ENCODE measurements at regions not wholly inside any gene's neighbourhood (a gene's known extent, or its start where the extent isn't known, plus 50 kb on each side); places are given as distances from the start of the nearest gene placed in this dataset.
"Not testable (repeated sequence)": the region's sequence is repeated elsewhere in the genome, so short reads cannot be mapped to it uniquely, and the experiment has no call there.

DNA sequence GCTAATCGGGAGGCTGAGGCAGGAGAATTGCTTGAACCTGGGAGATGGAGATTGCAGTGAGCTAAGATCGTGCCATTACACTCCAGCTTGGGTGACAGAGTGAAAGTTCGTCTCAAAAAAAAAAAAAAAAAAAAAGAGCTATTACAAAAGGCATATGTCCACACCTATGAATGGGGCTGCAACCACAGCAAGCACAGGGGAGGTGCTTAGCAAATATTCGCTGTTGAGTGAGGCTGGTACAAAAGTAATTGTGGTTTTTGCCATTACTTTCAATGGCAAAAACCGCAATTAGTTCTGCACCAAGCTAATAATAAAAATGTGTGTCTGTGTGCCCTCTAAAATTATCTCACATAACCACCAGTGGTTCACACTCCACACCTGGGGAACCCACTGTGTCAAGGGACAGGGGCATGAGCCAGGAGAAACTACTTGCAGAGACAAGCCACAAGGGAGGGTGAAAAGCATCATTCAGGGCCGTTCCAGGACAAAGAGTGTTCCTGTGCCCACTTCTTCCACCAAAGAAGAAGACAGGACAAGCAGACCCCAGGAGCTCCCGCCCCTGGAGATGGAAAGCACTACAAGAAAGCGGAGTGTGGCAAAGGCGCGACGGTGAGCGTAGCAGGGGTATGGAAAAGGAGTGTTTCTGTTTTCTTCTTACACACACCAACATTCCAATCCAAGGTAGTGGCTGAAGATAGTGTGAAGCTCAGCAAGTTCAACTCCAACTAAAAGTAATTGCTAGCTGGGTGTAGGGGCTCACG is 84.4 kb upstream of the CNEP1R1 start:
- DNase-seq, result no peak

DNA sequence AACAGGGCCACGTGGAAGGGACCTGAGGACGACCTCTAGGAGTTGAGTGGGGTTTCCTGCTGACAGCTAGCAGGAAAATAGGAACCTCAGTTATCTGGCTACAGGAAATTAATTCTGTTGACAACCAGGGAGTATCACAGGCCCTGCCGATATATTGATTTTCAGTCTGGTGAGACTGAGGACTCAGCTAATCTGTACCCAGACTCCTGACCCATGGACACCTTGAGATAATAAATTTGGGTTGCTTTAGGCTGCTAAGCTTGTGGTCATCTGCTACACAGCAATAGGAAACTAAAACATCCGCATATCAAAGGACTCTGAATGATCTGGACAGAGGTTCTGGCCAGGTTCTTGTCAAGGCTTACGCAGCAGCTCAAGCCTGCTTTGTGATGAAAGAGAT is 80.8 kb upstream of the CNEP1R1 start:
- no peak for DNase-seq

DNA sequence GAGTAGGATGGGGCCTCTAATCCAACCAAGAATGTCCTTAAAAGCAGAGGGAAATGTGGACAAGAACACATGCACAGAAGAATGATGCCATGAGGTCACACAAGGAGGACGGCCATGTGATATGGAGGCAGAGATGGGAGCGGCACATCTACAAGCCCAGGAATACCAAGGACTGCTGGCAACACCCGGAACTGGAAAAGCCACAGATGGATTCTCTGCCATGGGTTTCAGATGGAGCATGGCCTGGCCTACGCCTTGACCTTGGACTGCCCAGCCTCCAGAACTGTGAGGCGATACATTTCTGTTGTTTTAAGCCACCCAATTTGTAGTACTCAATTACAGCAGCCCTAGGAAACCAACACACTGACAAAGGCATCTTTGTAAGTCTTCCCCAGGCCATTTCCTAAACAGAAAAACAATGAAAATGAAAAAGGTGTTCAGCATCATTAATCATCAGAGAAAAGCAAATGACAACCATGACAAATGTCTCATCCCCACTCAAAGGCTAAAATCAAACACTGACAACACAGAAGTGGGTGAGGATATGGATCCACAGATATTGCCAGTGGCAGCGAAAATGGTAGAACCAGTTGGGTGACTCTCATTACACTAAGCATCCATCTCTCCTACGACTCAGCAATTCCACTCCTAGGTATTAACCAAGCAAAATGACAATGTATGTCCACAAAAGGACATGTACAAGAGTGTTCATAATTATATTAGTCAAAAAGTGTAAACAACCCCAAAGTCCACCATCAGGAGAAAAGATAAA is 76.9 kb upstream of the CNEP1R1 start:
- DNase-seq, result no peak

DNA sequence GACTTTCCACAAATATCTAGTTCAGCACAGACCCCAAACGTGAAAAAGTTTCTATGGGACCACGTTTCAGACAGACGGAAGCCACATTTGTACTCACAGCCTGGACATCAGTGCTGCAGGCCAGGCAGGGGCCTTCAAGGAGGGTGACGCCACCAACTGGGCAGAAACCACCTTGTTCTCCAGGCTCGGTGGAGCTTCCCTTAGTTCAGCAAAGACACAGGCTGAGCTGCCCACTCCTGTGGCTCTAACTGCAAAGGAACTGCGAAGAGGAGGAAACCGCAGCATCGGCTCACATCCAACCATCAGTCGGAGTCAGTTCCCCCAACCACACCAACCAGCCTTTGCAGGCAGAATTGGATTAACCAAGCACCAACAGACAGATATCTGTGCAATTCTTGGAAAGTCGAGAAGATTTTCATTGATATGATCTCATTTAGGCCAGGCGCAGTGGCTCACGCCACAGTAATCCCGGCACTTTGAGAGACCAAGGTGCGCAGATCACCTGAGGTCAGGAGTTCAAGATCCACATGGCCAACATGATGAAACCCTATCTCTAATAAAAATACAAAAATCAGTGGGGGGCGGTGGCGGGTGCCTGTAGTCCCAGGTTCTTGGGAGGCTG is 73.3 kb upstream of the CNEP1R1 start:
- DNase-seq, result no peak

DNA sequence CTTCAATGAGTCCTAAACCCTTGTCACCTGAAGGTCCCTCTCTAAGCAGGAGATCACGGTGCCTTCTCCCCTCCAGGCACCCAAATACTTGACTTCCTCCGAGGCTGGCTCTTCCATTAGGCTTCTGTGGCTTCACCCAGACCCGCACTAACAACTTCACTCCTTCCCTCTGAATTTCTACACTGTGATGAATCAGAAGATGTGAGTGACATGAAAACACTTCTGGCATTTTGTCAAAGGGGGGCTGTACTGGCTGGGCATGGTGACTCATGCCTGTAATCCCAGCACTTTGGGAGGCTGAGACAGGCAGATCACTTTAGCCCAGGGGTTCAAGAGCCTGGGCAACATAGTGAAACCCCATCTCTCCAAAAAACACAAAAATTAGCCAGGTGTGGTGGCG is 72.6 kb upstream of the CNEP1R1 start:
- no peak for DNase-seq

DNA sequence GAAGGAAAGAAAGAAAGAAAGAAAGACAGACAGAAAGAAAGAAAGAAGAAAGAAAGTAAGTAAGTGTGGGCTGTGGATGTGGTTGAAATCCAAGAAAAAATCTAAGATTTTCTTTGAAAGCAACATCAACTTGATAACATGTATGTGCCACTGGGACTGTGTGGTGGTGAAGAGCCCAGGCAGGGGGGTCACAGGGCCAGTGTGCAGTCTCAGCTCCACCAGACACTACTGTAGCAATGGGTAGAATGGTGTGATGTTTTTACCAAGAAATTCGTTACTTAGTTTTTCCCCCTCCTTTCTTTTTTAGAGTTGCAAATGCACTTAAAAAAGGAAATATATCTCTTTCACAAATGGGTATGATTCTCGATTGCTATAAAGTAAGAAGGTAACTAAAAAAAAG is 71.9 kb upstream of the CNEP1R1 start:
- DNase-seq, result no peak

DNA sequence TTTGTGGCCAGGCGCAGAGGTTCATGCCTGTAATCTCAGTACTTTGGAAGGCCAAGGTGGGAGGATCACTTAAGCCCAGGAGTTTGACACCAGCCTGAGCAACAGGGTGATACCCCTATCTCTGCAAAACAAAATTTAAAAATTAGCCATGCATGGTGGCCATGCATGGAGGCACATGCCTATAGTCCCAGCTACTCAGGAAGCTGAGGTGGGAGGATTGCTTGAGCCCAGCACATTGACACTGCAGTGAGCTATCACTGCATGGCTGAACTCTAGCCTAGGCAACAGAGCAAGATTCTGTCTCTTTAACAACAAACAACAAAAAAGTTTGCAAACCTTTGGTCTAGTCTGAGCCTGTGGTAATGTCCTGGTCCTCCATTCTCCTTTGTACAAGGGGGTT is 69.2 kb upstream of the CNEP1R1 start:
- no peak for DNase-seq

DNA sequence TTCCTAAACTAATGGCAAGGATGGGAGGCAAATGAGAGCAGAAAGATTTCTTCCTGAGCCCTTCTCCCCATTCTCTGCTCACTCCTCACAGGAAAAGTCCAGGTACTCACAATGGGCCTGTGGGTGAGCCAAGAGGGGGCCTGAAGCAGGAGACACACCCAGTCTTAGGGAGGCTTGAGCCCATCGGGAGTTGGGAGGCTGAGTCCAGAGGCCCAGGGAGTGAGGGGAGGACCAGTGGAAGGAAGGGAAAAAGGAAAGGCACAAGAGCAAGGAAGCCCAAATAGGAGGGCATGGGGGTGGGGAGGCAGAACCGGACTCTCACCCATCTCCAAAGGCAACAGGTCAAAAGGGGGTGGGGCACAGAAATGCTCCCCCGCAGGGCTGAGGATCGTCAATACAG is 68.1 kb upstream of the CNEP1R1 start:
- no peak for DNase-seq

DNA sequence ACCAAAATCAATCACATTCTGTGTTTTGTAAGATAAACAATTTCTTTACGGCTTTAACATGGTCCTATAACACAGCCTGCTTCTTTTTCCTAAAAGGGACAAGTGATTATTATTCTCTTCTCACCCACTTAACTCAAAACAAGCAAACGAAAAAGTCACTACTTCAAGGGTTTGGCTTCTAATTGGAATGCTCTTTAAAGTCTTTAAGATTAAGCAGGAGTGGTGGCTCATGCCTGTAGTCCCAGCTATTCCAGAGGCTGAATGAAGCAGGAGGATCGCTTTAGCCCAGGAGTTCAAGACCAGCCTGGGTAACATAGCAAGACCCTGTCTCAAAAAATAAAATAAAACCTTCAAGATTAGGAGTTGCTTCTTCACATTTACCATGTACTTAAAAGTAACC is 66.6 kb upstream of the CNEP1R1 start:
- DNase-seq, result no peak

DNA sequence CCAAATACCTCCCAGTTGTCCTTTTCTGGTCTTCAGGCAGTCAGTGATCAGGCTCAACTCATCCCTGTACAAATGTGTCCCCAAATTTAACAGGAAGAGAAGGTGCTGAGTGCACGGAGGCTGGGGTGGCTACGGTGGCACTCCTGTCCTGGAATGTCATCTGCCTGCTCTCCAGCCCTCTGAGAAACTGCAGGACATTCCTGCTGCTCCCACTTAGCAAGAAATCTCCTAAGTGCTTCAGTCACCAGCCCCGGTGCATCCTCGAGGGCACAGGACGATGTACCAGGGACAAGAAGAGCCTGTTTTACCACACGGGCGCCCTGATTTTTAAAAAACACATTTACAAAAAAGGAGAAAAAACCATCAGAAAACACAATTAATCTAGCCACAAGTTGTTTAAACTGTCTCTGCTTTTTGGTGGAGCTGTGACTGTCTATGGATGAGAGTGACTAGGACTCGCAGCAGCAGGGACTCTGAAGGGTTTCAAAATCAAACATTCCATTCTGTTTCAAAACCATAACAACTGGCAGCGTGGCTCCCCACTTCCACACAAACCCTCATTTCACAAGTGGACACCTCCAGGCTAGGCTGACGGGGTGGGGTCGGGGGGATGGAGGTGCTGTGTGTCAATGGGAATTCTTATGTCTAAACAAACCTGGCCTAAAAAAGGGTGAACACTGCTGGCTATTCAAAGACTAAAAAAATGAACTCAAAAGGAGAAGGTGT is 65.3 kb upstream of the CNEP1R1 start:
- DNase-seq, result no peak

DNA sequence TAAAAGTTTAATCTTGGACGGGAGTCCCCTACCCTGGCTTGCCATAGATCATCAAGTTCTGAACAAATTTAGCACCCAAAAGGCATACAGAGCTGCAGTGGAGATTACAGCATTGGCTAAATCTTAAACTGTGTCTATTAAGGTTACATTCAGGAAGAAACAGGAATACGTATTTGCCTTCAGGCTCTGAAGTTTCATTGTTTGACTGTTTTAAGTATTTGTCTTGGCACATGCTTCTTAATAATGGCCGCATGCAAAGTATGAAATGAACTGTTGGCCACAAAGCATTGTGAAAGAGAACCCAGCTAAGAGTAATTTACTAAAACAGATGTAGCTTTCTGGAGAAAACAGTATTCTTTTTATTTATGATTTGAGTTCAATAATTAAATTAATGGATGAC is 63.9 kb upstream of the CNEP1R1 start:
- DNase-seq, result no peak

DNA sequence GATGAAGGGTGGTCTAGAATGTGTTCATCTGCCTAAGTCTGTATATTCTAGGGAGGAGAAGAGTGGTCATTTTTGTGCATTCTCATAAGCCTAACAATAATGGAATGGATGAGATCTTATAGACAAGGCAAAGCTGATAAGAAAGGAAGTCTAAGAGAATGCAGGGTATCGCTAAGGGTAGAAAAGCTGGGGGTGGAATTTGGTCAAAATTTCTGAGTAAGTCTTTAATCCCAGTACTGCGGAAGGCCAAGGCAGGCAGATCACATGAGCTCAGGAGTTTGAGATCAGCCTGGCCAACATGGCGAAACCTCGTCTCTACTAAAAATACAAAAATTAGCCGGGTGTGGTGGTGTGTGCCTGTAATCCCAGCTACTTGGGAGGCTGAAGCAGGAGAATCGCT is 62.5 kb upstream of the CNEP1R1 start:
- DNase-seq, result not testable (repeated sequence)

DNA sequence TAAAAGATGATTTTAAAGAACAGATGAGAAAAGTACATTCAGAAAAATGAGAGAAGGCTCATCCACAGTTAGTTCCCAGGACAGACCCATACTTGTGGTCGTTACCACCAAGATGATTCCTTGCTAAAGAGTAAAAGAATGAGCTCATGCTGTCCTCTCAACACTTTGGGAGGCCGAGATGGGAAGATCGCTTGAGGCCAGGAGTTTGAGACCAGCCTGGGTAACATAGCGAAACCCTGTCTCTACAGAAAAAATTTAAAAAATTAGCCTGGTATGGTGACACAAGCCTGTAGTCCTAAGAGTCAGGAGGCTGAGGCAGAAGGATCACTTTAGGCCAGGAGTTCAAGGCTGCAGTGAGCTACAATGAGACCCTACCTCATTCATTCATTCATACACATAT is 60.7 kb upstream of the CNEP1R1 start:
- DNase-seq, result no peak

DNA sequence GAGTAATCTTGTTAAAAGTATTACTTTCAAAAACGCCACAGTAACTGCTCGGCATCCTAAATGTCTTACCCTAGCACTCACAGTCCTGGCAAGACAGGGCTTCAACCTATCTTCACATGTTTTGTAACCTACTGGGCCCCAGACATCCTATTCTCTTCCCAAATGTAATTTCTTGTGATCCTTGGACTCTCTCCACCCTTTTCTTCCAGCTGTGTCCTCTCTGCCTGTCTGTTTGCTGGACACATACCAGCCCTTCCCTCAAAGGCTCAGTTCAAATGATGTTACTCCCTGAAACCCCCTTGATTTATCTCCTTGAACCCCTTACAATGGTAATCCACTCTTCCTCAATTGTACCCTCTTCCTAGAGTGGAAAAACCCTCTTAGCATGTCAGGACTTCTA is 60.1 kb upstream of the CNEP1R1 start:
- DNase-seq, result no peak

DNA sequence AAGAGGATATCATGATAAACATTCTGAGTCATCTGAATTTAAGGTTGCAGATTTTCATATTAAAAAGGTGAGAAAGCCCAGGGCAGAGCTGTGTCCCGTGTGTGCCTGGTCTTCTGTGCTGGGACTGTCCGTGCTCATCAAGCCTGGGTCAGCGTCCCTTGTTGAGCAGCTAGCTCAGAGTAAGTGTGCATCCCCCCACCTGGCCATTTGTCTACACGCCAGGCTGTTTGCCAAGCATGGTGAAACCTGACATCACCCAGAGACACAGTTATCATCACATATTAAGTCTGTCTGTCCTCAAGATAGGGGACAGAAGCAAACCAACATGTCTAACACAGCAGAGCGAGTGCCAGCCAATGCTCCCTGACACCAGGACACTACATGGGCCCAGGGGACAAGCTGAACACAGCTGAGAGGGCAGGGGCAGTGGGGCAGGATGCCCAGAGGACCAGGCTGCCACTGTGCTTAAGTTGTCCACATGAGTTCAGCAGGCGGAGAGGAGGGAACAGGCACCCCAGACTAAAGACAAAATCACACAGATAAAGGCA is 57.9 kb upstream of the CNEP1R1 start:
- DNase-seq, result no peak

DNA sequence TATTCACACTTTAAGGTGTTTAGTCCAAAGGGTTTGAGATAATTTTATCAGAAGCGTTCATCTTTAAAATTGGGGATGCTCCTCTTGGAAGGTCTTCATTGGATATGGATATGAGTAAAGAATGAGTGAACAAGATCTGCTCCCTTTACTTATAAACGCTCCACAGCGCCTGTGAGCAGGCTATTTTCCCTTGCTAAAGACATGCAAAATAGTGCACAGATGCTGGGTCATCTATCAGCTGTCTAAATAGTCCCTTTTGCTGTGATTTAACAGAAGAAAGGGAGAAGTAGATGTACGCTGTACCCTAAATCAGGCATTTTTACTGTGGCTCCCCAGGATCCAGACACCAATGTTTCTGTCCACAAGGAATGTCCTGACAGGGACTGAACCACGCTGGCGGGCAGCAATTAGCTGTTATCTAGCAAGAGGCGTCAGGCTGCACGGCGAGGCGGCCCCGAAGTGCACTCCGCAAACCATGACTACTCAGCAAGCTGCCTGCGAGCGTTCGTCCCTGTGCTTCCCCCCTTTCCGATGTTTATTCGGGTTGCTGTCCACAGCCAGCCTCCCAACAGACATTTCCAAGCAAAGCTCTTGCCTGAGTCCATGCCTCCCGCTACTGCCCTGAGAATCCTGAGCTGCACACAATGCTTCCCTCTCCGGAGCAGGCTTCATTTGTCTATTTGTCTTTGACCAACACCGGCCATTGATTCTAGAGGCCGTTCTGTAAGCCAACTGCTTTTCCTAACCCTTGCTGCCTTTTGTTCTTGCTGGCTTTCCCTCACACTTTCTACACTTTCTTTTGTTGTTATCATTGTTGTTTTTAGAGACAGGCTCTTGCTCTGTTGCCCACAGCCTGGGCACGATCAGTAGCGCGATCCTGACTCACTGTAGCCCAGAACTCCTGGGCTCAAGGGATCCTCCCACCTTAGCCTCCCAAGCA is 55.7 kb upstream of the CNEP1R1 start:
- DNase-seq, result no peak

DNA sequence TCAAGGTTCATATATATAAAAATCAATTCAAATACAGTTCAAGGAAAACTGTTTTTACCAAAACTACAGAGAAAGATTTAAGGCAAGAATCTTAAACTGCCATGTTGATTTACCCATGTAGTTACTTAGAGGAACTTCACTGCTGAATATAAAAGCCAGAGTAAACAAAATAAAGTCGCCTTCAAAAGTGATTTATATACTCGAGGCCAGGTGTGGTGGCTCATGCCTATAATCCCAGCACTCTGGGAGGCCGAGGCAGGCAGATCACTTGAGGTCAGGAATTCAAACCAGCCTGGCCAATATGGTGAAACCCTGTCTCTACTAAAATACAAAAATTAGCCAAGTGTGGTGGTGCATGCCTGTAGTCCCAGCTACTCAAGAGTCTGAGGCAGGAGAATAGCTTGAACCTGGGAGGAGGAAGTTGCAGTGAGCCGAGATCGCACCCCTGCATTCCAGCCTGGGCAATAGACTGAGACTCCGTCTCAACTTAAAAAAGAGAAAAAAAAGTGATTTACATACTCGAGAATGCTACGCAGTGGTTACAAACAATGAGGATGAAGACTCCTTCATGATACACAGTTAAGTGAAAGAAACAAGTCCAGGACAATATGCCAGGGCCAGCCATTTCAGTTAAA is 54.1 kb upstream of the CNEP1R1 start:
- no peak for DNase-seq

DNA sequence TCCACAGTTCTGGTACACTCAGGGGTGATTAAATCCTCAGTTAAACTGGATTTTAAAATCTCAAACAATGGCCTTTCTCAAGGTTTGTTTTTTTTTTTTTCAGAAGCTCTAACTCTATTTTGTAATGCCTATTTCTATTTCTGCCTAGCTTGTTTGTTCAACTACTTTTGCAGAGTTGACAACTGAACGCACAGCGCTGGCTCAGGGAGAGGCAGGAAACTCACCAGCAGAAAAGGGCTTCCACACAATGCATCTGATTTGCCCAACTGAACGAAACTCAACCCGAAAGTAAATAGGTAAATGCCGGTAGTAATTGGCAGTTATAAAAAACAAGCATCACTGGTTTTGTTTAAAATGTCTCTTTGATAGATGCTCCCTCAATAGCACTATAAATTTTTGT is 52.7 kb upstream of the CNEP1R1 start:
- no peak for DNase-seq

DNA sequence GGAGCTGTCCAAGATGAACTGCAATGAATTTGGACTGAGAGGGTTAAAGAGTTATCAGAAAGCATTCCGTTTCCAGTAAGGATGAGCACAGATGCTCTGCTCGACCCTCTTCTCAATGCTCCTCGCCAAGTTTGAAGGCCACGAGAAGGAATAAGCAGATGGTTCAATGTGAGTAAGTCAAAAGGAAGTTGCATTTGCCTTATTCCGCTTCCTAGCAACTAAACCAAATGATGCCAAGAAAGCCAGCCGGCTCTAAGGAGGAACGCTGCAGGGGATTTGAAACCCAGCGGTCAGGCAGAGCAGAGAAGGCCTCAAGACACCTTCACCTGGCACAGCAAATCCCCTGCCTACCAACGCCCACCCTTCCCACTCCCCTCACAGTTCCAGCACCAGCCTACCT is 52.1 kb upstream of the CNEP1R1 start:
- no peak for DNase-seq

All from NCI-H2171 (cell line).